Stomach (tissue), 8 donors: ENCODE measurements at regions not wholly inside any gene's neighbourhood (a gene's known extent, or its start where the extent isn't known, plus 50 kb on each side); places are given as distances from the start of the nearest gene placed in this dataset.
"Not testable (repeated sequence)": the region's sequence is repeated elsewhere in the genome, so short reads cannot be mapped to it uniquely, and the experiment has no call there.

ENCODE experiments used
- DNase-seq, 2 donors: peaks; one replicate each; pipeline versions ENCODE4 v3.0.0 to v3.0.0-alpha.2; 2013 to 2019
- H3K27ac ChIP-seq, 5 donors: fragments of 200-600 bp in 4 of 5; sonication (generic) in 4 of 5; one replicate each; pipeline ENCODE4 v1.5.1; 2013 to 2019; ENCODE audit warnings: mild to moderate bottlenecking in 1 of 5, moderate library complexity in 1 of 5
- H3K27me3 ChIP-seq, 3 donors: fragments of 200-600 bp; sonication (generic); one replicate each; pipeline ENCODE4 v1.5.1; 2017 to 2019; ENCODE audit warnings: mixed run types in 1 of 3
- H3K36me3 ChIP-seq, 4 donors: fragments of 200-600 bp; sonication (generic); 1 replicate in 3 of 4; 2 replicates in 1 of 4; pipeline ENCODE4 v1.5.1; 2016 to 2019
- H3K4me1 ChIP-seq, 4 donors: fragments of 200-600 bp; sonication (generic); one replicate each; pipeline ENCODE4 v1.5.1; 2016 to 2019
- H3K4me3 ChIP-seq, 4 donors: fragments of 200-600 bp; sonication (generic) in 3 of 4; one replicate each; pipeline ENCODE4 v1.5.1; 2016 to 2019; ENCODE audit warnings: mild to moderate bottlenecking in 1 of 4
- H3K9me3 ChIP-seq, 4 donors: fragments of 200-600 bp; sonication (generic); one replicate each; pipeline ENCODE4 v1.5.1; 2016 to 2019
- EP300 ChIP-seq: sonication (generic); formaldehyde crosslinking; IDR thresholded peaks from one replicate; pipeline ENCODE4 v1.6.1; 2017; ENCODE audit warnings: antibody characterized with exemption
- POLR2A ChIP-seq, 4 donors: fragments of 450-650 bp; IDR thresholded peaks; one replicate each; pipeline ENCODE4 v1.6.1; 2016; ENCODE audit warnings: antibody characterized with exemption in 4 of 4, control low read depth in 2 of 4, mild to moderate bottlenecking in 1 of 4, moderate library complexity in 1 of 4
- POLR2AphosphoS5 ChIP-seq, 3 donors: sonication (generic); formaldehyde crosslinking; IDR thresholded peaks; one replicate each; pipeline ENCODE4 v1.6.1; 2016; ENCODE audit warnings: antibody characterized with exemption in 3 of 3
- WGBS, 5 donors: extraction: QIAGEN DNeasy Blood & Tissue Kit in 3 of 5; methylation state at CpG; one replicate each; pipeline versions ENCODE4 v1.1.5 to v1.1.7; 2013 to 2018; 5-methylcytosine and 5-hydroxymethylcytosine counted together
- intact Hi-C: fragments of 100-400 bp; cut with DNase I; formaldehyde crosslinking; loops from one replicate; pipeline ENCODE4 v1.15.1; 2023; ENCODE audit warnings: low total_unique reads
- TF ChIP-seq, protein P1 (sequence below), 7 experiments: fragments of 450-650 bp in 4 of 7; fragments of 200-600 bp in 3 of 7; sonication (generic) in 3 of 7; IDR thresholded peaks; one replicate each; pipeline ENCODE4 v1.5.1; 2016 to 2019; ENCODE audit warnings: antibody characterized with exemption in 7 of 7, control low read depth in 2 of 7, mild to moderate bottlenecking in 1 of 7
- donor health status: healthy with polysubstance abuse.
- donor health status: Bipolar disorder and iron deficiency.
- donor health status: healthy.

DNA sequence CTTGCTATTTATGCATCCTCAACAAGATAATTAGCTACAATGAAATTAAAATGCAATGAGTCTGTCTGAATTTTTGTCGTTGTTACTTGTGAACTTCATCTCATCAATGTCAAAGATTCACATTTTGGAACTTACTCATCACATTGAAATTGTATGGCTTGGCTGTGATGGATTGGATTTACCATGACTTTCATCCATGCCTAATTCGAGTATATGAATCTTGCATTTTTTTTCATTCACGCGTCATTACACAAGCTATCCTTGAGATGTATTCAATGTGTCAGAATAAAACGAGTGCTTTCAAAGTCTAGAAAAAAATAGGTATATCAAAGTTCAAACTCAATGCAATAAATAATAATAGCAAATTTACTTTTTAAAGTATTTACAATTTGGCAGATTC, 265.3 kb downstream of the MAP2K6 start:
- Histone ChIP-seq H3K4me1 (no peaks in the 10 kb centered on the region), H3K27me3 (no peaks in the 10 kb centered on the region), H3K36me3 (no peaks in the 10 kb centered on the region), H3K9me3 (no peaks in the 10 kb centered on the region), H3K27ac (no peak overlapping the region), H3K4me3 (no peak overlapping the region)
- intact Hi-C loops, result no loop called here
- TF ChIP-seq, protein P1, sequence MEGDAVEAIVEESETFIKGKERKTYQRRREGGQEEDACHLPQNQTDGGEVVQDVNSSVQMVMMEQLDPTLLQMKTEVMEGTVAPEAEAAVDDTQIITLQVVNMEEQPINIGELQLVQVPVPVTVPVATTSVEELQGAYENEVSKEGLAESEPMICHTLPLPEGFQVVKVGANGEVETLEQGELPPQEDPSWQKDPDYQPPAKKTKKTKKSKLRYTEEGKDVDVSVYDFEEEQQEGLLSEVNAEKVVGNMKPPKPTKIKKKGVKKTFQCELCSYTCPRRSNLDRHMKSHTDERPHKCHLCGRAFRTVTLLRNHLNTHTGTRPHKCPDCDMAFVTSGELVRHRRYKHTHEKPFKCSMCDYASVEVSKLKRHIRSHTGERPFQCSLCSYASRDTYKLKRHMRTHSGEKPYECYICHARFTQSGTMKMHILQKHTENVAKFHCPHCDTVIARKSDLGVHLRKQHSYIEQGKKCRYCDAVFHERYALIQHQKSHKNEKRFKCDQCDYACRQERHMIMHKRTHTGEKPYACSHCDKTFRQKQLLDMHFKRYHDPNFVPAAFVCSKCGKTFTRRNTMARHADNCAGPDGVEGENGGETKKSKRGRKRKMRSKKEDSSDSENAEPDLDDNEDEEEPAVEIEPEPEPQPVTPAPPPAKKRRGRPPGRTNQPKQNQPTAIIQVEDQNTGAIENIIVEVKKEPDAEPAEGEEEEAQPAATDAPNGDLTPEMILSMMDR (IDR thresholded peaks at IDR 0.05), result no peak
- TF ChIP-seq EP300, result no peak
- TF ChIP-seq POLR2A (IDR thresholded peaks at IDR 0.05), result no peak
- TF ChIP-seq POLR2AphosphoS5 (IDR thresholded peaks at IDR 0.05), result no peak
- whole genome bisulfite sequencing, 5 donors, result 73 to 90% (median 87%) methylated on average over 5 of the region's 5 CpGs
- no peak for DNase-seq

DNA sequence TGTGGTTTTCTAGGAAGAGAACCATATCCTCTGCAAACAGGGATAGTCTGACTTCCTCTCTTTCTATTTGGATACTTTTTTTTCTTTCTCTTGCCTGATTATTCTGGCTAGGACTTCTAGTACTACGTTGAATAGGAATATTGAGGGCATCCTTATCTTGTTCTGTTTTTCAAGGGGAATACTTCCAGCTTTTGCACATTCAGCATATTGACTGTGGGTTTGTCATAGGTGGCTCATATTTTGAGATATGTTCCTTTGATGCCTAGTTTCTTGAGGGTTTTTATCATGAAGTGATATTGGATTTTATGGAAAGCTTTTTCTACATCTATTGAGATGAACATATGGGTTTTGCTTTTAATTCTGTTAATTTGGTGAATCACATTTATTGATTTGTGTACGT, 269.8 kb downstream of the MAP2K6 start:
- Histone ChIP-seq H3K36me3 (no peaks in the 10 kb centered on the region), H3K4me3 (no peak overlapping the region), H3K9me3 (peaks cover 0 to 17% (median 6%) of the 10 kb centered on the region in 4 donors), H3K4me1 (no peaks in the 10 kb centered on the region), H3K27ac (no peak overlapping the region), H3K27me3 (no peaks in the 10 kb centered on the region)
- TF ChIP-seq POLR2A (IDR thresholded peaks at IDR 0.05) (no peak), EP300 (no peak), POLR2AphosphoS5 (IDR thresholded peaks at IDR 0.05) (no peak)
- TF ChIP-seq, protein P1 (IDR thresholded peaks at IDR 0.05), result no peak
- DNase-seq, result no peak
- intact Hi-C loops, result no loop called here
- WGBS, 5 donors, result 59 to 69% (median 63%) methylated on average over 2 of the region's 2 CpGs

DNA sequence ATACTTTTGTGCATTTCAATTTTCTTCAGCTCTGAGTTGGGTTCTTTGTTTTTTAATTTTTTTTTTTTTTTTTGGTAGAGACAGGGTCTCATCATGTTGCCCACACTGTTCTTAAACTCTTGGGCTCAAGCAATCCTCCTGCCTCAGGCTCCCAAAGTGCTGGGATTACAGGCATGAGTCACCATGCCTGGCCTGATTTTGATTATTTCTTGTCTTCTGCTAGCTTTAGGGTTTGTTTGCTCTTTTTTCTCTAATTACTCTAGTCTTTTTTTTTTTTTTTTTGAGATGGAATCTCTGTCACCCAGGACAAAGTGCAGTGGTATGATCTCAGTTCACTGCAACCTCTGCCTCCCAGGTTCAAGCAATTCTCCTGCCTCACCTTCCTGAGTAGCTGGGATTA, 270.7 kb downstream of the MAP2K6 start:
- H3K27ac ChIP-seq, H3K36me3 ChIP-seq, intact Hi-C loops, H3K4me3 ChIP-seq, H3K27me3 ChIP-seq, DNase-seq, H3K4me1 ChIP-seq: not testable (repeated sequence)
- H3K9me3 ChIP-seq, result peaks cover 0 to 19% (median 6%) of the 10 kb centered on the region in 4 donors

DNA sequence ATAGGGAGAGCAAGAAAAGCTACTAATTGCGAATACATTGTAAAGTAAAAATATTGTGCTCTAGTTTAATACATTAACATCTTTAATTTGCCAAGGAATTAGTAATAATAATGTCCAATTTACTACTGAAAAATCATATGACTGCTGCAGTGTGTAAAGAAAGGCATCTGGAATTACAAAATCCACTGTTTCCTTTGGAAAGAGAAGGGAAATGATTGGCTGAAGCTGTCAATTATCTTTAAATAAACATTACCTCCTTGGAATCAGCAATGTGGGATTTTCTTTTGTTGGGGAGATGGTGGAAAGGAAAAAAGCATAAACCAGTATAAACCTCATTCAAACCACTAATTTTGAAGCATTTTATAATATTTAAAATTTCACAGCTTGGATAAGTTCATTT, 276.0 kb downstream of the MAP2K6 start:
- peaks cover 0 to 19% (median 6%) of the 10 kb centered on the region in 4 donors for H3K9me3 ChIP-seq
- no peak overlapping the region for H3K4me3 ChIP-seq
- DNase-seq, result no peak
- no peaks in the 10 kb centered on the region for H3K36me3 ChIP-seq
- no peaks in the 10 kb centered on the region for H3K27me3 ChIP-seq
- H3K27ac ChIP-seq, result no peak overlapping the region
- TF ChIP-seq POLR2A (IDR thresholded peaks at IDR 0.05) (no peak), EP300 (no peak), POLR2AphosphoS5 (IDR thresholded peaks at IDR 0.05) (no peak)
- TF ChIP-seq, protein P1 (IDR thresholded peaks at IDR 0.05), result no peak
- no peaks in the 10 kb centered on the region for H3K4me1 ChIP-seq
- 93 to 96% (median 96%) methylated on average over 1 of the region's 1 CpG for WGBS, 5 donors
- intact Hi-C loops, result no loop called here

DNA sequence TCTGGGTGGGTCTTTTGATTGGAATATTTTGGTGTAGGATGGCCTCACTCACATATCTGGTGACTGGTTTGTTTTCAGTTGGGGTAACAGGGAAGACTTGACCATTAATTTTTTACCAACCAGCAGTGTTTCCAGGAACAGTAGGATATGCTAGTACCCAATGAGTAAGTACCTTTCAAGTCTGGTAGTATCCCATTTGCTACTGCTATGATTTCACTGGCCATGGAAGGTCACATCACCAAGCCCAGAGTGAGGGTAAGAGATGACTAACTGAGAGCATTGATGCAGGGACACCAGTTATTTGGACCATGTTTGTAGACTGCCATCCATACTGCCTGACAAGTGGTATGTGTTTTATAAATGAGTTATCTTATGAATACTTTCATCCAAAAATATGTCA, 277.7 kb downstream of the MAP2K6 start:
- TF ChIP-seq POLR2AphosphoS5 (IDR thresholded peaks at IDR 0.05), result no peak
- no peak for TF ChIP-seq EP300
- TF ChIP-seq, protein P1 (IDR thresholded peaks at IDR 0.05), result no peak
- TF ChIP-seq POLR2A (IDR thresholded peaks at IDR 0.05), result no peak
- intact Hi-C loops, result no loop called here
- Histone ChIP-seq H3K36me3 (no peaks in the 10 kb centered on the region), H3K9me3 (peaks cover 0 to 11% (median 0%) of the 10 kb centered on the region in 4 donors), H3K27me3 (no peaks in the 10 kb centered on the region), H3K27ac (no peak overlapping the region), H3K4me3 (no peak overlapping the region), H3K4me1 (no peaks in the 10 kb centered on the region)
- DNase-seq, result no peak
